ENCODE measurements at regions not wholly inside any gene's neighbourhood (a gene's known extent, or its start where the extent isn't known, plus 50 kb on each side); places are given as distances from the start of the nearest gene placed in this dataset.
"Not testable (repeated sequence)": the region's sequence is repeated elsewhere in the genome, so short reads cannot be mapped to it uniquely, and the experiment has no call there.

GRCh38 chr3:5498981-5499380 lies 311.5 kb downstream of the EDEM1 start:
- no peak for DNase-seq (ENCODE audit: low read depth)
- no peak overlapping the region for H3K4me3 ChIP-seq (ENCODE audit: low read depth, low read length)
- no peak for TF ChIP-seq CTCF (conservative IDR thresholded peaks at IDR 0.05; ENCODE audit: low read depth, low read length)

DNA sequence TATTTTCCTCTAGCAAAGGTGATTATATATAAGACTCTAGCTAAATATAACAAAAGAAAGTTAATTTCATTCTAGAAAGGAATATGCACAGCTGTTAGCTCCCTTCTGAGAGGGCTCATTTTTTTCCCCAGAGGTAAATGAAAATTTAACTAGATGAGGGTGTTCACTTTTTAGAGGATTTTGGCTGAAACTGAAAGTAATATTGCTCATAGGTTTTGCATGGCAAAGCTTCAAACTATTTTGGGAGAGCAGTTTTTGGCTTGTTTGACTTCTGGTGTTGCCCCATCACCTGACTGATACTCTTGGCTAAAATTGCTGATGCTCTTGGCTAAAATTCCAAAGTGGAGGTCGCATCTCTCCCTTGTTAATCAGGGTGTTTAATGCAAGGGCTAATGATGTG lies 311.9 kb downstream of the EDEM1 start:
- no peak for TF ChIP-seq CTCF (conservative IDR thresholded peaks at IDR 0.05; ENCODE audit: low read depth, low read length)
- no peak overlapping the region for H3K4me3 ChIP-seq (ENCODE audit: low read depth, low read length)
- DNase-seq (ENCODE audit: low read depth), result no peak

DNA sequence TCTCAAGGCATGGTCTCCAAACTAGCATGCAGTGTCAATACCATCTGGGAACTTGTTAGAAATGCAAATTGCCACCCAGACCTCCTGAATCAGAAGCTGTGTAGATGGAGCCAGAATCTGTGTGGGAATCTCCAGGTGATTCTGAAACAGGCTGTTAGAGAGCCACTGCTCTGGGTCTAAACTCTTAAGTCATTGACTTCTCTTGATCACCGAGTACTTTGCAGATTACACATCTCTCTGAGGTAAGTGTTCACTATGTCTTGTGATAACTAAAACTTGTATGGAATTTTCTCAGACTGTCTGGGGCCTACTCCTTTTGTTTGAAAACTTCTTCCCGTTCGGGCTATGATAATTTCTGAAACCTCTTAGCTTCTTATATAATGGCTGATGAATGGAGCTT lies 315.6 kb downstream of the EDEM1 start:
- no peak for TF ChIP-seq CTCF (conservative IDR thresholded peaks at IDR 0.05; ENCODE audit: low read depth, low read length)
- DNase-seq (ENCODE audit: low read depth), result no peak
- H3K4me3 ChIP-seq (ENCODE audit: low read depth, low read length), result no peak overlapping the region

DNA sequence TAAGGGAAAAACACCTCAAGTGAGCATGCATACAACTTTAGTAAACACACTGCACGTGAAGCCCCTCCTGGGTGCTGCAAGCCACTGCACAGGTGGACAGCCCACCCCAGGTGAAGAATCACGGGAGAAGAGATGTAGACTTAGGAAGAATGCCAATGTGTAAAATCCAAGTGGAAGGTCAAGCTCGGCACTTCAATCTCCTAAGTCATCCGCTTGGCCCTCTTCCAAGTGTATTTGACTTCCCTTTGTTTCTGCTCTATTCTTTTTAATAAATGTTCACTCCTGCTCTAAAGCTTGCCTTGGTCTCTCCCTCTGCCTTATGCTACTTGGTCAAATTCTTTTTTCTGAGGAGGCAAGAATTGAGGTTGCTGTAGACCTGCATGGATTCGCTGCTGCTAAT lies 316.6 kb downstream of the EDEM1 start:
- no peak for TF ChIP-seq CTCF (conservative IDR thresholded peaks at IDR 0.05; ENCODE audit: low read depth, low read length)
- H3K4me3 ChIP-seq (ENCODE audit: low read depth, low read length), result no peak overlapping the region
- no peak for DNase-seq (ENCODE audit: low read depth)

- no peak for DNase-seq (ENCODE audit: low read depth)
- no peak overlapping the region for H3K4me3 ChIP-seq (ENCODE audit: low read depth, low read length)
- no peak for TF ChIP-seq CTCF (conservative IDR thresholded peaks at IDR 0.05; ENCODE audit: low read depth, low read length)
Measured at GRCh38 chr3:5505163-5505562, 317.7 kb downstream of the EDEM1 start.

GRCh38 chr3:5505997-5506396 lies 318.5 kb downstream of the EDEM1 start:
- no peak for DNase-seq (ENCODE audit: low read depth)
- no peak for TF ChIP-seq CTCF (conservative IDR thresholded peaks at IDR 0.05; ENCODE audit: low read depth, low read length)
- H3K4me3 ChIP-seq (ENCODE audit: low read depth, low read length), result no peak overlapping the region

DNA sequence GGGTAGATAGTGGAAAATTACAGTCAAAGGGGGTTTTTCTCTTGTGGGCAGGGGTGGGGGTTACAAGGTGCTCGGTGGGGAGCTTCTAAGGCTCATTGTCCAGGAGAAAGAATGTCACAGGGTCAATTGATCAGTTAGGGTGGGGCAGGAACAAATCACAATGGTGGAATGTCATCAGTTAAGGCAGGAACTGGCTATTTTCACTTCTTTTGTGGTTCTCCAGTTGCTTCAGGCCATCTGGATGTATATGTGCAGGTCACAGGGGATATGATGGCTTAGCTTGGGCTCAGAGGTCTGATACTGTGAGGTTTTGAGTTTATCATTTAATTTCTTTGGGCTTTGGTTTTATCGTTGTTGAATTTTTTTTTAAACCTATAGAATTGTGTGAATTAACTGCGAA lies 321.4 kb downstream of the EDEM1 start:
- DNase-seq (ENCODE audit: low read depth); H3K4me3 ChIP-seq (ENCODE audit: low read depth, low read length): not testable (repeated sequence)

DNA sequence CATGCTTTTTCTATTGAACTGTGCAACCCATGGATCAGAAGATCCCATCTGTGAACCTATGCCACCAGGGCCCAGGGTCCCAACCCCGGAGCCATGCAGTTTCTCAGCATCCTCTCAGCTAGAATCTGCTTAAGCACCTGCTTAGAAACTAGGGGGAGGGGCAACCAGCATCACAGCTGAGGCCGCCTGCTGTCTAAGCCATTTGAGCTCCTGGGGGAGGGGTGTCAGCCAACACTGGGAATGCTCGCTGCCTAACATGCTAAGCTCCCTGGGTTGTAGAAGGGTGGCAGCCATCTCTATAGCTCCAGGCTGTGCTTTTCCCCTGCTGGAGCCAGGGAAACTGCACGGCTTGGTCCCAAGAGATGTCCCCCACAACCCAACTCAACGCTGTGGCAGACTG lies 322.8 kb downstream of the EDEM1 start:
- TF ChIP-seq CTCF (conservative IDR thresholded peaks at IDR 0.05; ENCODE audit: low read depth, low read length), result no peak
- H3K4me3 ChIP-seq (ENCODE audit: low read depth, low read length), result no peak overlapping the region
- no peak for DNase-seq (ENCODE audit: low read depth)
